Endothelial cell of umbilical vein (primary cell): ENCODE measurements at regions not wholly inside any gene's neighbourhood (a gene's known extent, or its start where the extent isn't known, plus 50 kb on each side); places are given as distances from the start of the nearest gene placed in this dataset.
A peak's percentile ranks its signal among the peaks of the same experiment; 100 is the strongest.

Experiments
- BruUV-seq: library from RNA; stranded (reverse); fragments of 400-500 nt; replicated peaks from 2 replicates; lab custom pipeline; 2021; lab: Mats Ljungman, UMichigan
- CTCF ChIA-PET: fragments of 300-600, 350-600 bp; sonication (Branson Sonifier 250); formaldehyde crosslinking; loops from one replicate; lab custom pipeline; 2021; ENCODE audit warnings: antibody characterized with exemption, inconsistent platforms; lab: Charles Lee
- POLR2A ChIA-PET: fragments of 300-600, 350-600 bp; sonication (Branson Sonifier 250); formaldehyde crosslinking; loops from one replicate; lab custom pipeline; 2021; ENCODE audit warnings: antibody characterized with exemption, inconsistent platforms; lab: Charles Lee
- DNase-seq: peaks from one replicate; pipeline ENCODE4 v3.0.0-alpha.2; 2011; ENCODE audit warnings: low read depth, low spot score
- FAIRE-seq: peaks from 2 replicates; lab custom pipeline; 2011; peaks lifted over from hg19 to GRCh38; lab: Jason Lieb, UNC
- H2AFZ ChIP-seq: 2 replicates; pipeline ENCODE4 v1.6.0; 2012; ENCODE audit warnings: low read depth, low read length, control low read depth, inconsistent platforms
- H3K27ac ChIP-seq: 2 replicates; pipeline ENCODE4 v1.5.1; 2011; ENCODE audit warnings: low read depth, mild to moderate bottlenecking, control low read depth, low read length, moderate library complexity; ENCODE audit not compliant: insufficient read depth
- H3K27me3 ChIP-seq, 2 experiments: 2 replicates each; pipeline versions ENCODE4 v1.6.0 to v1.6.1; 2011; ENCODE audit warnings: low read length in 2 of 2, mixed read lengths in 1 of 2; ENCODE audit not compliant: control insufficient read depth in 2 of 2, insufficient read depth in 2 of 2
- H3K36me3 ChIP-seq, 2 experiments: 2 replicates in 1 of 2; 3 replicates in 1 of 2; pipeline ENCODE4 v1.5.1; 2011; ENCODE audit warnings: low read length in 2 of 2, mild to moderate bottlenecking in 1 of 2, moderate library complexity in 1 of 2; ENCODE audit not compliant: control insufficient read depth in 2 of 2, insufficient read depth in 2 of 2; ENCODE audit errors: extremely low read depth in 1 of 2
- H3K4me1 ChIP-seq: 3 replicates; pipeline ENCODE4 v1.5.1; 2011; ENCODE audit warnings: mild to moderate bottlenecking, low read length; ENCODE audit not compliant: control insufficient read depth, insufficient read depth; ENCODE audit errors: extremely low read depth
- H3K4me2 ChIP-seq: 2 replicates; pipeline ENCODE4 v1.6.1; 2011; ENCODE audit warnings: low read length, control low read depth, mixed read lengths; ENCODE audit not compliant: insufficient read depth
- H3K4me3 ChIP-seq, 3 experiments: fragments of 200-600 bp in 1 of 3; sonication (generic), shearing (Covaris generic) in 1 of 3; replicated peaks in 1 of 3; 2 replicates each; pipeline ENCODE4 v1.5.1; 2011 to 2016; ENCODE audit warnings: control low read depth in 3 of 3, low read length in 3 of 3, mild to moderate bottlenecking in 2 of 3, inconsistent platforms in 1 of 3, low read depth in 1 of 3, moderate library complexity in 1 of 3; ENCODE audit not compliant: insufficient read depth in 1 of 3
- H3K79me2 ChIP-seq: 2 replicates; pipeline ENCODE4 v1.6.0; 2012; ENCODE audit warnings: low read length, inconsistent platforms; ENCODE audit not compliant: control insufficient read depth, insufficient read depth
- H3K9ac ChIP-seq: replicated peaks from 2 replicates; pipeline ENCODE3; 2011; ENCODE audit warnings: low read length, control low read depth; ENCODE audit not compliant: insufficient read depth; ENCODE audit errors: extremely low read depth
- H3K9me1 ChIP-seq: replicated peaks from 3 replicates; pipeline ENCODE4 v1.6.0; 2011; ENCODE audit warnings: mild to moderate bottlenecking, low read length; ENCODE audit not compliant: control insufficient read depth, insufficient read depth; ENCODE audit errors: extremely low read depth
- H3K9me3 ChIP-seq: replicated peaks from 2 replicates; pipeline ENCODE4 v1.5.1; 2012; ENCODE audit warnings: low read length, inconsistent platforms; ENCODE audit not compliant: control insufficient read depth, insufficient read depth
- H4K20me1 ChIP-seq: replicated peaks from 2 replicates; pipeline ENCODE3; 2011; ENCODE audit warnings: mild to moderate bottlenecking, low read length; ENCODE audit not compliant: control insufficient read depth, insufficient read depth; ENCODE audit errors: extremely low read depth
- CTCF ChIP-seq, 2 donors: IDR thresholded peaks; 1 replicate in 1 of 2; 2 replicates in 1 of 2; pipeline ENCODE4 v1.5.1; 2011; ENCODE audit warnings: low read length in 2 of 2, mild to moderate bottlenecking in 2 of 2, moderate library complexity in 2 of 2, control low read depth in 1 of 2, inconsistent platforms in 1 of 2, low read depth in 1 of 2; ENCODE audit not compliant: insufficient read depth in 1 of 2; ENCODE audit errors: extremely low read depth in 1 of 2
- EZH2 ChIP-seq: IDR thresholded peaks from 2 replicates; pipeline ENCODE4 v1.6.1; 2012; ENCODE audit warnings: borderline replicate concordance, low read depth, mild to moderate bottlenecking, moderate library complexity, low read length, inconsistent platforms; ENCODE audit not compliant: severe bottlenecking
- FOS ChIP-seq: IDR thresholded peaks from 2 replicates; pipeline ENCODE4 v1.6.1; 2011; ENCODE audit warnings: mild to moderate bottlenecking, low read length, moderate library complexity, borderline replicate concordance; ENCODE audit not compliant: insufficient read depth
- GATA2 ChIP-seq: IDR thresholded peaks from 2 replicates; pipeline ENCODE4 v1.7.0; 2011; ENCODE audit warnings: low read depth, mild to moderate bottlenecking, moderate library complexity, mixed read lengths, low read length; ENCODE audit not compliant: insufficient read length, insufficient read depth
- JUN ChIP-seq: IDR thresholded peaks from 2 replicates; pipeline ENCODE4 v1.6.1; 2011; ENCODE audit warnings: borderline replicate concordance, low read depth; ENCODE audit not compliant: insufficient read length, insufficient read depth
- dilution Hi-C: fragments of 300-500 bp; cut with MboI; formaldehyde crosslinking; loops from one replicate; pipeline ENCODE4 v1.15.0; 2019; ENCODE audit warnings: low sequenced_read_pairs; ENCODE audit not compliant: extremely low pct_ligation_motif_present
- intact Hi-C: fragments of 100-400 bp; cut with micrococcal nuclease; formaldehyde crosslinking; loops from one replicate; pipeline ENCODE4 v1.10.0; 2022

- POLR2A ChIA-PET, result interaction anchor here (1.0 kb wide), 1 partner anchor 86 kb away, joined by 3 read pairs; no protein-coding TSS in a partner anchor
- no peaks in the 10 kb centered on the region for H3K79me2 ChIP-seq
- DNase-seq (peak; percentile 80), FAIRE-seq (no peak)
- H3K36me3 ChIP-seq, result no peaks in the 10 kb centered on the region
- dilution Hi-C loops, result no loop called here
- H3K9me3 ChIP-seq, result no peaks in the 10 kb centered on the region
- H2AFZ ChIP-seq, result no peak overlapping the region
- H4K20me1 ChIP-seq, result no peaks in the 10 kb centered on the region
- no peaks in the 10 kb centered on the region for H3K9me1 ChIP-seq
- intact Hi-C loops, result loop anchor here (2.0 to 10.0 kb wide), 2 partner anchors 395 to 889 kb away; partner anchors contain the start of genes RCHY1 and THAP6
- no TSS peak for BruUV-seq
- H3K27ac ChIP-seq, result peak overlapping the region; percentile 98
- H3K4me2 ChIP-seq, result peak overlapping the region; percentile 89
- H3K4me3 ChIP-seq, result no peak overlapping the region
- TF ChIP-seq FOS (no peak), JUN (no peak), CTCF (IDR thresholded peaks at IDR 0.05; ENCODE audit: extremely low read depth in 1 of 2, insufficient read depth in 1 of 2, low read depth in 1 of 2, low read length in 2 of 2) (no peak), EZH2 (no peak), GATA2 (peak; percentile 11)
- CTCF ChIA-PET, result interaction anchor here (1.3 to 6.7 kb wide), 5 partner anchors 10 to 397 kb away, joined by 4 to 66 read pairs (median 27); no protein-coding TSS in a partner anchor
- no peaks in the 10 kb centered on the region for H3K27me3 ChIP-seq
- peaks cover 71% of the 10 kb centered on the region for H3K4me1 ChIP-seq
- H3K9ac ChIP-seq, result peak overlapping the region; percentile 80
Observed at GRCh38 chr4:74625981-74626380, 168.3 kb downstream of the BTC start.
